ENCODE measurements at regions not wholly inside any gene's neighbourhood (a gene's known extent, or its start where the extent isn't known, plus 50 kb on each side); places are given as distances from the start of the nearest gene placed in this dataset.

DNA sequence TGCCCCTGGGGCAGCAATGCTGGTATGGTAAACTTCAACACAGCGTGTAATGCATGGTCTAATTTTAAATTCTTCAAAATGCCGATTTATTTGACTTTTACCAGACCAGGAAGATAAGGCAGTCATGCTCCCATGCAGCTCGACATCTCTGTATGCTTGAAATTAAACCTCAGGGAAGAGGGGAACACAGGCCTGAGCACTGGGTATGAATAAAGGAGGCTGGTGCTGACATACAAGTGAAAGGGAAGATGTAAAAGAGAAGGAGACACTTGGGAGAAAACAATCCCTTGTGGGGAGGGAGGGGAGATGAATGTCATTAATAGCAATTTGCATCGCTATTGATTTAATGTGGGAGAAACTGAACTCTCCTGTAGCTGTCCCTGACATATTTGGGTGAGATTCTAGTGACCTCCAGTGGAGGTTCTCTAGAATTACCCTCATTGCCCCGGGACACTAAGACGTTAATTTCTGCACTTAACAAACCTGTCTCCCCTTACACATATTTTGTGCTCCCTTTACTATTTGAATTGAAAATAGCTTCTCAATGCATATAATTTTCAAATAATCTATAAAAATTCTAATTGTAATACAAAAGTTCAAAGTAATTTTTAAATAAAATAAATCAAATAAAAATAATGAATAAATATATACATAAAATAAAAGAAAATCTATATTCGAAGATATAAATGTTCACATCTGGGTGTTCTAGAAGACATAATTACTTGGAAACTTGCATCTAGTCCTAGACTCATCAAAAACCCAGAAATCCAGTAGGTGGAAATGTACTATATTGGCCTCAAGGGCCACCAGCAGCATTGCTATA, 283.1 kb downstream of the LMX1A start:
- no peak overlapping the region for H3K4me3 ChIP-seq
- no peaks in the 10 kb centered on the region for H3K9me3 ChIP-seq
- intact Hi-C loops (cut with DNase I; ENCODE audit: low total_unique reads): no loop called here
- no peaks in the 10 kb centered on the region for H3K4me1 ChIP-seq
- H3K27me3 ChIP-seq: no peaks in the 10 kb centered on the region
- H3K27ac ChIP-seq: no peak overlapping the region
- no peak for DNase-seq (ENCODE audit: low spot score in 2 of 2)
- no peaks in the 10 kb centered on the region for H3K36me3 ChIP-seq
- TF ChIP-seq POLR2AphosphoS5 (IDR thresholded peaks at IDR 0.05): no peak
- TF ChIP-seq, protein P1, sequence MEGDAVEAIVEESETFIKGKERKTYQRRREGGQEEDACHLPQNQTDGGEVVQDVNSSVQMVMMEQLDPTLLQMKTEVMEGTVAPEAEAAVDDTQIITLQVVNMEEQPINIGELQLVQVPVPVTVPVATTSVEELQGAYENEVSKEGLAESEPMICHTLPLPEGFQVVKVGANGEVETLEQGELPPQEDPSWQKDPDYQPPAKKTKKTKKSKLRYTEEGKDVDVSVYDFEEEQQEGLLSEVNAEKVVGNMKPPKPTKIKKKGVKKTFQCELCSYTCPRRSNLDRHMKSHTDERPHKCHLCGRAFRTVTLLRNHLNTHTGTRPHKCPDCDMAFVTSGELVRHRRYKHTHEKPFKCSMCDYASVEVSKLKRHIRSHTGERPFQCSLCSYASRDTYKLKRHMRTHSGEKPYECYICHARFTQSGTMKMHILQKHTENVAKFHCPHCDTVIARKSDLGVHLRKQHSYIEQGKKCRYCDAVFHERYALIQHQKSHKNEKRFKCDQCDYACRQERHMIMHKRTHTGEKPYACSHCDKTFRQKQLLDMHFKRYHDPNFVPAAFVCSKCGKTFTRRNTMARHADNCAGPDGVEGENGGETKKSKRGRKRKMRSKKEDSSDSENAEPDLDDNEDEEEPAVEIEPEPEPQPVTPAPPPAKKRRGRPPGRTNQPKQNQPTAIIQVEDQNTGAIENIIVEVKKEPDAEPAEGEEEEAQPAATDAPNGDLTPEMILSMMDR (IDR thresholded peaks at IDR 0.05): peak; percentile 59 to 74 (median 62)

DNA sequence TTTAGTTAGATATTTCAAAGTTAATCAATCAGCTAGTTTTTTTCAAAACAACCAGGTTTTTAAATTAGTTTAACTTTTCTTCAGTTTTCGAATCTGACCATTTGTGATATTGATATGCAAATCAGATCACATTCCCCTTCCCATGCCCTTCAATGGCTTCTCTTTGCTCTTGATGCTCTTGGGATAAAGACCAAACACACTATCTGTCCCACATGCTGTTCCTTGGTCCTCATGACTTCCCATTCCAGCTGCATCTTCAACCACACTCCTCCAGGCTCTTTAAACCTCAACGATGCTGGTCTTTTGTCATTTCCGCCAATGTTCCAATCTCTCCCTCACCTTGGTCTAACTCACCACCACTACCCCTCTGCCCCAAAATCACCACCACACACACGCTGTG, 285.8 kb downstream of the LMX1A start:
- Histone ChIP-seq H3K36me3 (no peaks in the 10 kb centered on the region), H3K9me3 (no peaks in the 10 kb centered on the region), H3K27ac (no peak overlapping the region), H3K4me3 (no peak overlapping the region), H3K4me1 (no peaks in the 10 kb centered on the region), H3K27me3 (no peaks in the 10 kb centered on the region)
- intact Hi-C loops (cut with DNase I; ENCODE audit: low total_unique reads): no loop called here
- TF ChIP-seq POLR2A (IDR thresholded peaks at IDR 0.05): no peak
- no peak for DNase-seq (ENCODE audit: low spot score in 2 of 2)

DNA sequence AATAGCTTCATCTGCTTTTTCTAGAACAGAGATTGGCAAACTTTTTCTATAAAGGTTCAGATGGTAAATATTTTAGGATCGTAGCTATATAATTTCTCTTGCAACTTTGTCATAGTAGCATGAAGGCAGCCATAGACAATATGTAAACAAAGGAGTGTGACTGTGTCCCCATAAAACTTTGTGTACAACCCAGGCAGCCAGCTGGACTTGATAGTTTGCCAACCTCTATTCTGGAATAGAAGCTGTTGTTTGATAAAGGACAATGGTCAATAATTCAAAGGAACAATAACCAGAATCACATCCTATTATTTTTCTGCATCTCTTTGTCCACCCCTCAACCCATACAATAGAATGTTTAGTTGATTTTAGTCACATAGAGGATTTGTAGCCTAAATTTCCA, 286.7 kb downstream of the LMX1A start:
- Histone ChIP-seq H3K27ac (no peak overlapping the region), H3K27me3 (no peaks in the 10 kb centered on the region), H3K36me3 (no peaks in the 10 kb centered on the region), H3K4me1 (no peaks in the 10 kb centered on the region), H3K9me3 (no peaks in the 10 kb centered on the region), H3K4me3 (no peak overlapping the region)
- no peak for DNase-seq (ENCODE audit: low spot score in 2 of 2)
- intact Hi-C loops (cut with DNase I; ENCODE audit: low total_unique reads): no loop called here
- TF ChIP-seq, protein P1 (IDR thresholded peaks at IDR 0.05): no peak
- no peak for TF ChIP-seq POLR2AphosphoS5 (IDR thresholded peaks at IDR 0.05)
- TF ChIP-seq POLR2A (IDR thresholded peaks at IDR 0.05): no peak

DNA sequence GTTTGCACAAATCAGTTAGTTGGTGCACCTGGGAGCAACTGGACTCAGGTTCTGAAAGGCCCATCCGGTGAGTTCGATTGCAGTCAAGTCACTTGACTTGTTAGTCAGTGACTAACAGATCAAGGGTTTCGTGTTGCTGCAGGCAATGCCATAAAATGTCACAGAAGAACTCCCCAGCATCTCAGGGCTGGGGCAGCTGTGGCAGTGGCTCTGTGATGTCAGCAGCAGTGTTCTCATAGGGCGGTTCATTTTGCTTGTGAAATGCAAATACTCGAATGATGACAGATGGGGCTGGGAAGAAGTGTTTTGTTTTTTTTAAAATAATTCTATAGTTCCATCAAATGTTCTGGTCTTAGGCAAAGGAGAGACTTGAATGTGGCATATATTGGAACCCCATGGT, 287.8 kb downstream of the LMX1A start:
- Histone ChIP-seq H3K36me3 (no peaks in the 10 kb centered on the region), H3K4me3 (no peak overlapping the region), H3K27ac (no peak overlapping the region), H3K4me1 (no peaks in the 10 kb centered on the region), H3K9me3 (no peaks in the 10 kb centered on the region), H3K27me3 (no peaks in the 10 kb centered on the region)
- no peak for DNase-seq (ENCODE audit: low spot score in 2 of 2)
- no peak for TF ChIP-seq POLR2AphosphoS5 (IDR thresholded peaks at IDR 0.05)
- no peak for TF ChIP-seq POLR2A (IDR thresholded peaks at IDR 0.05)
- TF ChIP-seq, protein P1 (IDR thresholded peaks at IDR 0.05): no peak
- intact Hi-C loops (cut with DNase I; ENCODE audit: low total_unique reads): no loop called here

DNA sequence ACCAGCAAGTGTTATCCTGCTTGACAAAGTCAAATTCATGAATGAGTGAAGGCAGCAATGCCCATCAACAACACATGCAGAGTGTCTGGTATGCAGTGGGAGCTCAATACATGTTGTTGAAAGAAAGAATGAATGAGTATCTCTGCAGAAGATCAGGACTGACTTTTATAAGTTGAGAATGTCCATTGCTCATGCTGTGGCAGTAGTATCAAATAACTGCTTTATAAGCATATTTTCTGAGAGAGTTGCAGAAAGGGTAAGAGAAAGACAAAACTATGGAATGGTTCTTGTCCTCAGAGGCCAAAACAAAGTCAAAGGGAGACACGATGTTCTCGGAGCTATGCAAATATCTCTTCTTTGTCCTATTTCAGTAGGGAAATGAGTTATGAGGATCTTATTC, 288.7 kb downstream of the LMX1A start:
- Histone ChIP-seq H3K36me3 (no peaks in the 10 kb centered on the region), H3K4me1 (no peaks in the 10 kb centered on the region), H3K9me3 (no peaks in the 10 kb centered on the region), H3K27me3 (no peaks in the 10 kb centered on the region), H3K27ac (no peak overlapping the region), H3K4me3 (no peak overlapping the region)
- no peak for DNase-seq (ENCODE audit: low spot score in 2 of 2)
- intact Hi-C loops (cut with DNase I; ENCODE audit: low total_unique reads): no loop called here
- no peak for TF ChIP-seq POLR2AphosphoS5 (IDR thresholded peaks at IDR 0.05)
- TF ChIP-seq, protein P1 (IDR thresholded peaks at IDR 0.05): no peak
- TF ChIP-seq POLR2A (IDR thresholded peaks at IDR 0.05): no peak
